GM19438 (cell line): ENCODE measurements at regions not wholly inside any gene's neighbourhood (a gene's known extent, or its start where the extent isn't known, plus 50 kb on each side); places are given as distances from the start of the nearest gene placed in this dataset.
A peak's percentile ranks its signal among the peaks of the same experiment; 100 is the strongest.

Source experiments
- ATAC-seq: cut with Tn5 transposase; IDR thresholded peaks from one replicate; pipeline ENCODE4 v1.9.1; 2021; ENCODE audit warnings: low read depth; ENCODE audit not compliant: unreplicated experiment

GRCh38 chr2:75288760-75289159, 89.4 kb upstream of the TACR1 start:
- no peak for ATAC-seq

- peak; percentile 66 for ATAC-seq
These were observed 88.5 kb upstream of the TACR1 start for GRCh38 chr2:75287624-75288316.

- ATAC-seq, result no peak
These were observed 85.0 kb upstream of the TACR1 start for GRCh38 chr2:75284345-75284744.

GRCh38 chr2:75278821-75279379, 79.6 kb upstream of the TACR1 start:
- no peak for ATAC-seq

GRCh38 chr2:75278314-75278713, 79.0 kb upstream of the TACR1 start:
- ATAC-seq, result no peak

GRCh38 chr2:75277111-75277510, 77.8 kb upstream of the TACR1 start:
- no peak for ATAC-seq

GRCh38 chr2:75276093-75277029, 77.0 kb upstream of the TACR1 start:
- no peak for ATAC-seq

- no peak for ATAC-seq
These were observed 75.6 kb upstream of the TACR1 start for GRCh38 chr2:75274936-75275335.

- no peak for ATAC-seq
These were observed 68.8 kb upstream of the TACR1 start for GRCh38 chr2:75268112-75268511.

GRCh38 chr2:75261923-75262322, 62.6 kb upstream of the TACR1 start:
- ATAC-seq, result no peak

GRCh38 chr2:75260946-75261345, 61.6 kb upstream of the TACR1 start:
- ATAC-seq, result no peak

GRCh38 chr2:75258620-75259019, 59.3 kb upstream of the TACR1 start:
- ATAC-seq, result no peak

GRCh38 chr2:75256485-75256884, 57.2 kb upstream of the TACR1 start:
- ATAC-seq, result no peak

GRCh38 chr2:75253526-75253925, 54.2 kb upstream of the TACR1 start:
- no peak for ATAC-seq

- no peak for ATAC-seq
These were observed 52.6 kb upstream of the TACR1 start for GRCh38 chr2:75251896-75252295.
